GM12892 (cell line): ENCODE measurements at regions not wholly inside any gene's neighbourhood (a gene's known extent, or its start where the extent isn't known, plus 50 kb on each side); places are given as distances from the start of the nearest gene placed in this dataset.

ENCODE experiments used
- POLR2A ChIP-seq: IDR thresholded peaks from 2 replicates; pipeline ENCODE4 v1.6.1; 2011; ENCODE audit warnings: low read depth, low read length, control low read depth
- POLR2AphosphoS5 ChIP-seq: IDR thresholded peaks from 2 replicates; pipeline ENCODE4 v1.6.1; 2011; ENCODE audit warnings: low read depth, low read length, control low read depth
- TAF1 ChIP-seq: IDR thresholded peaks from 2 replicates; pipeline ENCODE4 v1.6.1; 2011; ENCODE audit warnings: low read depth, mild to moderate bottlenecking, control low read depth, low read length, borderline replicate concordance

GRCh38 chr9:29336281-29336680 lies 1763.0 kb upstream of the C9orf72 start:
- TF ChIP-seq TAF1 (no peak), POLR2AphosphoS5 (no peak), POLR2A (no peak)
